ENCODE measurements at regions not wholly inside any gene's neighbourhood (a gene's known extent, or its start where the extent isn't known, plus 50 kb on each side); places are given as distances from the start of the nearest gene placed in this dataset.

DNA sequence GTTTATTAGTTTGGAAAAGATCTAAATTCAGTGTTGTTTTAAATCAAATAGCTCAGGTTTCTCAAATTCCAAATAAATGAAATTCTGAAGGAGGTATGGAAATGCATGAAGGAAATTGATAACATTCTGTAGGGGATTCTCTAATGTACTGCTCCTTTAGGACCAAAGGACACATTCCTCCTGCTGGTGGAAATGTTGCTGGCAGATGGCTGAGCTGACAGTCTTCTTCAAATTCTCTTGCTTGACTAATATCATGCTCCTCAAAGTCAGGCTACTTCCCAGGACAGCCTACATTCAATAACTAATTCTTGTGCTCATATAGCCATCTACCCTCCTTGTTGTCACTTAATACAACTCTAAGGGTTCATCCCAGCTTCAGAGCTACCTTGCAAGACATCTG lies 1118.5 kb downstream of the PCDH9 start:
- TF ChIP-seq, protein P1, sequence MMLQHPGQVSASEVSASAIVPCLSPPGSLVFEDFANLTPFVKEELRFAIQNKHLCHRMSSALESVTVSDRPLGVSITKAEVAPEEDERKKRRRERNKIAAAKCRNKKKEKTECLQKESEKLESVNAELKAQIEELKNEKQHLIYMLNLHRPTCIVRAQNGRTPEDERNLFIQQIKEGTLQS (IDR thresholded peaks at IDR 0.05; ENCODE audit: borderline replicate concordance, extremely low read depth, low read depth, low read length) = no peak
- TF ChIP-seq, protein P2, sequence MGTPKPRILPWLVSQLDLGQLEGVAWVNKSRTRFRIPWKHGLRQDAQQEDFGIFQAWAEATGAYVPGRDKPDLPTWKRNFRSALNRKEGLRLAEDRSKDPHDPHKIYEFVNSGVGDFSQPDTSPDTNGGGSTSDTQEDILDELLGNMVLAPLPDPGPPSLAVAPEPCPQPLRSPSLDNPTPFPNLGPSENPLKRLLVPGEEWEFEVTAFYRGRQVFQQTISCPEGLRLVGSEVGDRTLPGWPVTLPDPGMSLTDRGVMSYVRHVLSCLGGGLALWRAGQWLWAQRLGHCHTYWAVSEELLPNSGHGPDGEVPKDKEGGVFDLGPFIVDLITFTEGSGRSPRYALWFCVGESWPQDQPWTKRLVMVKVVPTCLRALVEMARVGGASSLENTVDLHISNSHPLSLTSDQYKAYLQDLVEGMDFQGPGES (IDR thresholded peaks at IDR 0.05) = no peak
- TF ChIP-seq, protein P3, sequence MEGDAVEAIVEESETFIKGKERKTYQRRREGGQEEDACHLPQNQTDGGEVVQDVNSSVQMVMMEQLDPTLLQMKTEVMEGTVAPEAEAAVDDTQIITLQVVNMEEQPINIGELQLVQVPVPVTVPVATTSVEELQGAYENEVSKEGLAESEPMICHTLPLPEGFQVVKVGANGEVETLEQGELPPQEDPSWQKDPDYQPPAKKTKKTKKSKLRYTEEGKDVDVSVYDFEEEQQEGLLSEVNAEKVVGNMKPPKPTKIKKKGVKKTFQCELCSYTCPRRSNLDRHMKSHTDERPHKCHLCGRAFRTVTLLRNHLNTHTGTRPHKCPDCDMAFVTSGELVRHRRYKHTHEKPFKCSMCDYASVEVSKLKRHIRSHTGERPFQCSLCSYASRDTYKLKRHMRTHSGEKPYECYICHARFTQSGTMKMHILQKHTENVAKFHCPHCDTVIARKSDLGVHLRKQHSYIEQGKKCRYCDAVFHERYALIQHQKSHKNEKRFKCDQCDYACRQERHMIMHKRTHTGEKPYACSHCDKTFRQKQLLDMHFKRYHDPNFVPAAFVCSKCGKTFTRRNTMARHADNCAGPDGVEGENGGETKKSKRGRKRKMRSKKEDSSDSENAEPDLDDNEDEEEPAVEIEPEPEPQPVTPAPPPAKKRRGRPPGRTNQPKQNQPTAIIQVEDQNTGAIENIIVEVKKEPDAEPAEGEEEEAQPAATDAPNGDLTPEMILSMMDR (IDR thresholded peaks at IDR 0.05 in 2 of 3, conservative IDR thresholded peaks at IDR 0.05 in 1 of 3; ENCODE audit: control insufficient read depth in 2 of 3, extremely low read depth in 1 of 3, insufficient read depth in 1 of 3, low read depth in 3 of 3, low read length in 3 of 3) = no peak
- no peak for TF ChIP-seq LARP7 (IDR thresholded peaks at IDR 0.05)
- TF ChIP-seq, protein P4, sequence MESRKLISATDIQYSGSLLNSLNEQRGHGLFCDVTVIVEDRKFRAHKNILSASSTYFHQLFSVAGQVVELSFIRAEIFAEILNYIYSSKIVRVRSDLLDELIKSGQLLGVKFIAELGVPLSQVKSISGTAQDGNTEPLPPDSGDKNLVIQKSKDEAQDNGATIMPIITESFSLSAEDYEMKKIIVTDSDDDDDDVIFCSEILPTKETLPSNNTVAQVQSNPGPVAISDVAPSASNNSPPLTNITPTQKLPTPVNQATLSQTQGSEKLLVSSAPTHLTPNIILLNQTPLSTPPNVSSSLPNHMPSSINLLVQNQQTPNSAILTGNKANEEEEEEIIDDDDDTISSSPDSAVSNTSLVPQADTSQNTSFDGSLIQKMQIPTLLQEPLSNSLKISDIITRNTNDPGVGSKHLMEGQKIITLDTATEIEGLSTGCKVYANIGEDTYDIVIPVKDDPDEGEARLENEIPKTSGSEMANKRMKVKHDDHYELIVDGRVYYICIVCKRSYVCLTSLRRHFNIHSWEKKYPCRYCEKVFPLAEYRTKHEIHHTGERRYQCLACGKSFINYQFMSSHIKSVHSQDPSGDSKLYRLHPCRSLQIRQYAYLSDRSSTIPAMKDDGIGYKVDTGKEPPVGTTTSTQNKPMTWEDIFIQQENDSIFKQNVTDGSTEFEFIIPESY (IDR thresholded peaks at IDR 0.05) = no peak
- TF ChIP-seq, protein P5, sequence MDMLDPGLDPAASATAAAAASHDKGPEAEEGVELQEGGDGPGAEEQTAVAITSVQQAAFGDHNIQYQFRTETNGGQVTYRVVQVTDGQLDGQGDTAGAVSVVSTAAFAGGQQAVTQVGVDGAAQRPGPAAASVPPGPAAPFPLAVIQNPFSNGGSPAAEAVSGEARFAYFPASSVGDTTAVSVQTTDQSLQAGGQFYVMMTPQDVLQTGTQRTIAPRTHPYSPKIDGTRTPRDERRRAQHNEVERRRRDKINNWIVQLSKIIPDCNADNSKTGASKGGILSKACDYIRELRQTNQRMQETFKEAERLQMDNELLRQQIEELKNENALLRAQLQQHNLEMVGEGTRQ (IDR thresholded peaks at IDR 0.05; ENCODE audit: borderline replicate concordance, low read depth, low read length) = no peak
- TF ChIP-seq EZH2 (IDR thresholded peaks at IDR 0.05; ENCODE audit: borderline replicate concordance, control insufficient read depth, low read depth, low read length) = no peak
- TF ChIP-seq POLR2A (IDR thresholded peaks at IDR 0.05; ENCODE audit: low read depth, low read length) = no peak
